Gastrocnemius medialis (tissue), 4 donors: ENCODE measurements at regions not wholly inside any gene's neighbourhood (a gene's known extent, or its start where the extent isn't known, plus 50 kb on each side); places are given as distances from the start of the nearest gene placed in this dataset.

Experiments used
- ATAC-seq, 2 donors: fragments of 150-250 bp; one replicate each; pipeline ENCODE4 v1.9.1; 2016
- DNase-seq, 2 donors: peaks; one replicate each; pipeline ENCODE4 v3.0.0-alpha.2; 2019
- H3K27ac ChIP-seq, 4 donors: fragments of 200-600 bp; sonication (generic); 1 replicate in 1 of 4; 2 replicates in 3 of 4; pipeline ENCODE4 v1.5.1; 2016 to 2018; ENCODE audit warnings: mild to moderate bottlenecking in 2 of 4, moderate library complexity in 1 of 4
- H3K27me3 ChIP-seq, 3 donors: fragments of 200-600 bp; sonication (generic) in 2 of 3; 1 replicate in 1 of 3; 2 replicates in 2 of 3; pipeline versions ENCODE4 v1.5.1 to v1.6.0; 2016 to 2019; ENCODE audit warnings: mild to moderate bottlenecking in 1 of 3, moderate library complexity in 1 of 3
- H3K36me3 ChIP-seq, 2 donors: fragments of 200-600 bp; sonication (generic) in 1 of 2; one replicate each; pipeline ENCODE4 v1.5.1; 2017 to 2018
- H3K4me1 ChIP-seq, 2 donors: fragments of 200-600 bp; sonication (generic) in 1 of 2; one replicate each; pipeline ENCODE4 v1.5.1; 2016 to 2017; ENCODE audit warnings: mild to moderate bottlenecking in 2 of 2
- H3K4me3 ChIP-seq, 4 donors: fragments of 200-600 bp; sonication (generic) in 3 of 4; 1 replicate in 1 of 4; 2 replicates in 3 of 4; pipeline ENCODE4 v1.5.1; 2016 to 2019; ENCODE audit warnings: mild to moderate bottlenecking in 2 of 4
- H3K9me3 ChIP-seq, 3 donors: fragments of 200-600 bp; sonication (generic) in 2 of 3; 1 replicate in 1 of 3; 2 replicates in 2 of 3; pipeline ENCODE4 v1.5.1; 2016 to 2019
- POLR2A ChIP-seq, 2 donors: fragments of 450-650 bp; IDR thresholded peaks; one replicate each; pipeline ENCODE4 v1.6.1; 2017; ENCODE audit warnings: antibody characterized with exemption in 2 of 2, mild to moderate bottlenecking in 2 of 2, moderate library complexity in 2 of 2
- in situ Hi-C, 4 donors: fragments of 200-750 bp; cut with MboI; loops; one replicate each; pipeline versions ENCODE4 v1.15.0 to v1.8.0; 2017; ENCODE audit warnings: low sequenced_read_pairs in 4 of 4
- intact Hi-C: fragments of 100-400 bp; cut with DNase I; formaldehyde crosslinking; loops from one replicate; pipeline ENCODE4 v1.15.1; 2023; ENCODE audit warnings: low total_unique reads
- TF ChIP-seq, protein P1 (sequence below), 5 experiments: fragments of 450-650 bp in 3 of 5; fragments of 200-600 bp in 2 of 5; sonication (generic) in 2 of 5; IDR thresholded peaks in 4 of 5; conservative IDR thresholded peaks in 1 of 5; 1 replicate in 4 of 5; 2 replicates in 1 of 5; pipeline ENCODE4 v1.5.1; 2016 to 2019; ENCODE audit warnings: antibody characterized with exemption in 5 of 5, mild to moderate bottlenecking in 3 of 5, moderate library complexity in 3 of 5

DNA sequence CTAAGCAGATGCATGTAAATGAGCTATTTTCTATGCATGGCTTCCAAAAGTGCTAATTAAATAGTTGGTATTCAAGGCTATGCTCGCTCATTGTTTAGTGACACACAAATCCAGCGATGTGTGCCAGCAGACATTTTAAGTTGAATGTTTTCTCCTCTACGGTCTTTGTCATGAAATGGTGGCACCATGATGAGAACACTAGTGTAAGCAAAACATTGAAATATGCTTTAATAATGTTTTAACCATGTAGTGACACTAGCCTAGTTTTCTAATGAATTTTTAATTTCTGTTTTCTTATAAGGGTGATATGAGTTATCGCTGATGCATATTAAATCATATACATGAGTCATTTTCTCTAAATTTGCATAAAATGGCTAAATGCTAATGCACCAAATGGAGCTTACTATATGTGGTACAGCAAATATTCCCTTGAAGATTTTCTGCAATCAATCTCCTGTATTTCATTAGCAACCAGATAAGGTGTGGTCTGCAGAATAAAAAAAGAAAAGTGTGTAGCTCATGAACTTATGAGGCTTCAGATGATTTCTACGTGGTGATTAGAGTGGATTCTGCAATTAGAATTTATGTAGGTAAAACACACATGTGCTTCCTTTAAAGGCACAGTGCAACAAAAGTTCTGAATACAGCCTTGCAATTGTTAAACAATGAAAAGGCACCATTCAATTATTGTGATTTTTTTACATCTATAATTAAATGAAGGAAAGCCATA is 226.6 kb downstream of the MEF2C start:
- TF ChIP-seq, protein P1, sequence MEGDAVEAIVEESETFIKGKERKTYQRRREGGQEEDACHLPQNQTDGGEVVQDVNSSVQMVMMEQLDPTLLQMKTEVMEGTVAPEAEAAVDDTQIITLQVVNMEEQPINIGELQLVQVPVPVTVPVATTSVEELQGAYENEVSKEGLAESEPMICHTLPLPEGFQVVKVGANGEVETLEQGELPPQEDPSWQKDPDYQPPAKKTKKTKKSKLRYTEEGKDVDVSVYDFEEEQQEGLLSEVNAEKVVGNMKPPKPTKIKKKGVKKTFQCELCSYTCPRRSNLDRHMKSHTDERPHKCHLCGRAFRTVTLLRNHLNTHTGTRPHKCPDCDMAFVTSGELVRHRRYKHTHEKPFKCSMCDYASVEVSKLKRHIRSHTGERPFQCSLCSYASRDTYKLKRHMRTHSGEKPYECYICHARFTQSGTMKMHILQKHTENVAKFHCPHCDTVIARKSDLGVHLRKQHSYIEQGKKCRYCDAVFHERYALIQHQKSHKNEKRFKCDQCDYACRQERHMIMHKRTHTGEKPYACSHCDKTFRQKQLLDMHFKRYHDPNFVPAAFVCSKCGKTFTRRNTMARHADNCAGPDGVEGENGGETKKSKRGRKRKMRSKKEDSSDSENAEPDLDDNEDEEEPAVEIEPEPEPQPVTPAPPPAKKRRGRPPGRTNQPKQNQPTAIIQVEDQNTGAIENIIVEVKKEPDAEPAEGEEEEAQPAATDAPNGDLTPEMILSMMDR (IDR thresholded peaks at IDR 0.05 in 4 of 5, conservative IDR thresholded peaks at IDR 0.05 in 1 of 5): no peak
- TF ChIP-seq POLR2A (IDR thresholded peaks at IDR 0.05): no peak
- no peak for DNase-seq
- Histone ChIP-seq H3K4me1 (peaks cover 5 to 7% of the 10 kb centered on the region in 2 donors), H3K9me3 (no peaks in the 10 kb centered on the region), H3K27ac (no peak overlapping the region), H3K27me3 (peaks cover 60 to 83% (median 63%) of the 10 kb centered on the region in 3 donors), H3K4me3 (no peak overlapping the region), H3K36me3 (no peaks in the 10 kb centered on the region)
- no peak for ATAC-seq
- in situ Hi-C loops (no loop called here), intact Hi-C loops (no loop called here)

DNA sequence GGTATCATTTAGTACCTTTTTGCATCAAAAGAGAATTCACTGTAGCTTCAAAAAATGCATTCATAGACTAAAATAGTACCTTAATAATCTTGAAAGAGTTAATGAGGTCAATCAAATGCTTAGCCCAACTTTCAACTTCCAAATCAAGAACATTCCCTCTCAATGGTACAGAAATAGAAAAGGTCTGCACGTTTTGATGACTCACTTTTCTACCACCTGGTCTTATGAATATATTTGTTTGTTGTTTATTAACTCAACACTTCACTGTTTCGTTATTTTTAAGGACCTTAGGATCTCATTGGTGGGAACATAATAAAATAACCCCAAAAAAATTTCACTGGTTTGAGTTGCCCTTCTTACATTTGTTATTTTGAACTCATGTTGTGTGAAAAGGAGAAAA is 229.5 kb downstream of the MEF2C start:
- no peak overlapping the region for H3K4me3 ChIP-seq
- no peak for DNase-seq
- in situ Hi-C loops (no loop called here), intact Hi-C loops (no loop called here)
- no peaks in the 10 kb centered on the region for H3K4me1 ChIP-seq
- no peak for ATAC-seq
- H3K27ac ChIP-seq: no peak overlapping the region
- H3K36me3 ChIP-seq: no peaks in the 10 kb centered on the region
- TF ChIP-seq POLR2A (IDR thresholded peaks at IDR 0.05): no peak
- TF ChIP-seq, protein P1 (IDR thresholded peaks at IDR 0.05 in 4 of 5, conservative IDR thresholded peaks at IDR 0.05 in 1 of 5): no peak
- peaks cover 34 to 56% (median 39%) of the 10 kb centered on the region in 3 donors for H3K27me3 ChIP-seq
- no peaks in the 10 kb centered on the region for H3K9me3 ChIP-seq

DNA sequence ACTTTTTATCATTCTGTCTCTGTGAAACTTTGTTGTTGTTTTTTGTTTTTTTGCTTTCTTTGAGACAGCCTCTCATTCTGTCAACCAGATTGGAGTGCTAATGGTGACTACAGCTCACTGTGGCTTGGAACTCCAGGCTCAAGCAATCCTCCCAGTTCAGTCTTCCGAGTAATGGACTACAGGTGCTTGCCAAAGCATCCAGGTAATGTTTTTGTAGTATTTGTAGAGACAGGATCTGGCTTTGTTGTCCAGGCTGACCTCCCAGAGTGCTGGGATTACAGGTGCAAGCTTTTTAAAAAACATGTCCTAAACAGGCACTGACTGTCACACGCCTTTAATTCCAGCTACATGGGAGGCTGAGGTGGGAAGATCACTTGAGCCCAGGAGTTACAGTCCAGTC is 235.1 kb downstream of the MEF2C start:
- in situ Hi-C loops (no loop called here), intact Hi-C loops (no loop called here)
- no peaks in the 10 kb centered on the region for H3K9me3 ChIP-seq
- no peaks in the 10 kb centered on the region for H3K4me1 ChIP-seq
- H3K36me3 ChIP-seq: no peaks in the 10 kb centered on the region
- TF ChIP-seq, protein P1 (IDR thresholded peaks at IDR 0.05 in 4 of 5, conservative IDR thresholded peaks at IDR 0.05 in 1 of 5): no peak
- no peak for TF ChIP-seq POLR2A (IDR thresholded peaks at IDR 0.05)
- H3K4me3 ChIP-seq: no peak overlapping the region
- H3K27ac ChIP-seq: no peak overlapping the region
- ATAC-seq (no peak), DNase-seq (no peak)
- H3K27me3 ChIP-seq: peaks cover 2 to 12% (median 5%) of the 10 kb centered on the region in 3 donors

DNA sequence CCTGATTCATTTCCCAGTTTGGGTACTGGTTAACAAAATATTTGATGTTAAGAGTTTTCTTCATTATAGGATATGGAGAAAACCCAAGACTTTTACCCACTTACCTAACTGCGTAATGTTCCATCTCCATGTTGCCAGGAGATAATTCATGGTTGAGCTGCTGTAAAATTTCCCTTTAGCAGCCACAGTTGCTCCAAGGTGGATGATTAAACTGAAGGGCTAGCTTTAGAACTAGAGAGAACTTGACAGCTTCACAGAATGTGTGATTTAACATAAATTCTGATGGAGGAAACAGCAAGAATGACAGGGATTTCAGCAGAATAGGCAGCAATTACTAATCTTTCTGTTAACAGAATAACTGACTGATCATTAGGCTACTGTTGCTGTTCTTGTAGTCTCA is 236.1 kb downstream of the MEF2C start:
- intact Hi-C loops (no loop called here), in situ Hi-C loops (no loop called here)
- no peak for DNase-seq
- Histone ChIP-seq H3K4me1 (no peaks in the 10 kb centered on the region), H3K27me3 (peaks cover 2 to 5% (median 4%) of the 10 kb centered on the region in 3 donors), H3K9me3 (no peaks in the 10 kb centered on the region), H3K27ac (no peak overlapping the region), H3K36me3 (no peaks in the 10 kb centered on the region), H3K4me3 (no peak overlapping the region)
- no peak for ATAC-seq
- TF ChIP-seq, protein P1 (IDR thresholded peaks at IDR 0.05 in 4 of 5, conservative IDR thresholded peaks at IDR 0.05 in 1 of 5): no peak
- no peak for TF ChIP-seq POLR2A (IDR thresholded peaks at IDR 0.05)

DNA sequence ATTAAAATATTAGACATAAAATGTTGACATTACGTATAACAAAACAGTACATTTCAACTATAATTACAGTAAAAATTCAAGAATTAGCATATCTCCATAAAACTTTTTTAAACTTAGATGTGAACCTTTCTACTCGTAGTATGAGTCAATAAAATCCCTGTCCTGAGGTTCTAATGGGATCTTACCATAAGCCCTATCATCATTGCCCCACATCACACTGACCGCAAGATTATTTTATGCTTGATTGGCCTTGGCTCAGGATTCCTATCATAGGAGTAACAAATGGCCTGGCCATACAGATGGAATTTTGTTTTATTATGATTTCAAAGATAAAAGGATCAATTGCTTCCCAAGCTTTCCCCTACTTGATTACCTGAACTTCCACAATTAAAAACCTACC is 238.3 kb downstream of the MEF2C start:
- in situ Hi-C loops (no loop called here), intact Hi-C loops (no loop called here)
- no peak for TF ChIP-seq POLR2A (IDR thresholded peaks at IDR 0.05)
- TF ChIP-seq, protein P1 (IDR thresholded peaks at IDR 0.05 in 4 of 5, conservative IDR thresholded peaks at IDR 0.05 in 1 of 5): no peak
- H3K4me3 ChIP-seq: no peak overlapping the region
- peaks cover 0 to 2% (median 0%) of the 10 kb centered on the region in 3 donors for H3K27me3 ChIP-seq
- no peaks in the 10 kb centered on the region for H3K9me3 ChIP-seq
- H3K4me1 ChIP-seq: no peaks in the 10 kb centered on the region
- DNase-seq (no peak), ATAC-seq (no peak)
- no peak overlapping the region for H3K27ac ChIP-seq
- no peaks in the 10 kb centered on the region for H3K36me3 ChIP-seq
